GM13977 (cell line): ENCODE measurements at regions not wholly inside any gene's neighbourhood (a gene's known extent, or its start where the extent isn't known, plus 50 kb on each side); places are given as distances from the start of the nearest gene placed in this dataset.

ENCODE experiments used
- DNase-seq: peaks from one replicate; pipeline ENCODE4 v3.0.0; 2012; ENCODE audit warnings: low spot score
- in situ Hi-C: fragments of 300-500 bp; cut with MboI; formaldehyde crosslinking; loops from one replicate; pipeline ENCODE4 v1.12.0; 2022; ENCODE audit warnings: low sequenced_read_pairs, low pct_unique_long_range_greater_than_20kb, mixed read lengths, inconsistent platforms; ENCODE audit not compliant: unreplicated experiment
- TF ChIP-seq, protein P1 (sequence below): IDR thresholded peaks from 2 replicates; pipeline ENCODE4 v1.5.1; 2012; ENCODE audit warnings: mild to moderate bottlenecking, control low read depth; ENCODE audit not compliant: insufficient read depth; ENCODE audit errors: extremely low read depth, missing control alignments

DNA sequence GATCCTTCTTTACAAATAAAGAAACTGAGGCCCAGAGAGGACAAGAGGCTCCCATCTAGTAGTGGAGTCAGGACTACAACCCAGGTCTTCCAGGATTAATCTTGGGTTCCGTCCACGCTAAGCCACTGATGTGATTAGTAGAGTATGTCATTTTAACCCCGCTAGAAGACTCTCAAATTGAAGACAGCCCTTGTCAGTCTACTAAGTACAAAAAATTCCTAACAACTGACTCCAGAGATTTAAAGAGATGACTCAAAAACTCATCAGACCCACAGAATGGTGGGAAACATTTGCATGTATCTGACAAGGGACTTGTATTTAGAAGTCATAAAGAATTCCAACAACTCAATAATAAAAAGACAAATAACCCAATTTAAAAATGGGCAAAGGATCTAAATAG is 145.3 kb downstream of the CNTN3 start:
- TF ChIP-seq, protein P1, sequence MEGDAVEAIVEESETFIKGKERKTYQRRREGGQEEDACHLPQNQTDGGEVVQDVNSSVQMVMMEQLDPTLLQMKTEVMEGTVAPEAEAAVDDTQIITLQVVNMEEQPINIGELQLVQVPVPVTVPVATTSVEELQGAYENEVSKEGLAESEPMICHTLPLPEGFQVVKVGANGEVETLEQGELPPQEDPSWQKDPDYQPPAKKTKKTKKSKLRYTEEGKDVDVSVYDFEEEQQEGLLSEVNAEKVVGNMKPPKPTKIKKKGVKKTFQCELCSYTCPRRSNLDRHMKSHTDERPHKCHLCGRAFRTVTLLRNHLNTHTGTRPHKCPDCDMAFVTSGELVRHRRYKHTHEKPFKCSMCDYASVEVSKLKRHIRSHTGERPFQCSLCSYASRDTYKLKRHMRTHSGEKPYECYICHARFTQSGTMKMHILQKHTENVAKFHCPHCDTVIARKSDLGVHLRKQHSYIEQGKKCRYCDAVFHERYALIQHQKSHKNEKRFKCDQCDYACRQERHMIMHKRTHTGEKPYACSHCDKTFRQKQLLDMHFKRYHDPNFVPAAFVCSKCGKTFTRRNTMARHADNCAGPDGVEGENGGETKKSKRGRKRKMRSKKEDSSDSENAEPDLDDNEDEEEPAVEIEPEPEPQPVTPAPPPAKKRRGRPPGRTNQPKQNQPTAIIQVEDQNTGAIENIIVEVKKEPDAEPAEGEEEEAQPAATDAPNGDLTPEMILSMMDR: no peak
- in situ Hi-C loops: no loop called here
- DNase-seq: no peak

DNA sequence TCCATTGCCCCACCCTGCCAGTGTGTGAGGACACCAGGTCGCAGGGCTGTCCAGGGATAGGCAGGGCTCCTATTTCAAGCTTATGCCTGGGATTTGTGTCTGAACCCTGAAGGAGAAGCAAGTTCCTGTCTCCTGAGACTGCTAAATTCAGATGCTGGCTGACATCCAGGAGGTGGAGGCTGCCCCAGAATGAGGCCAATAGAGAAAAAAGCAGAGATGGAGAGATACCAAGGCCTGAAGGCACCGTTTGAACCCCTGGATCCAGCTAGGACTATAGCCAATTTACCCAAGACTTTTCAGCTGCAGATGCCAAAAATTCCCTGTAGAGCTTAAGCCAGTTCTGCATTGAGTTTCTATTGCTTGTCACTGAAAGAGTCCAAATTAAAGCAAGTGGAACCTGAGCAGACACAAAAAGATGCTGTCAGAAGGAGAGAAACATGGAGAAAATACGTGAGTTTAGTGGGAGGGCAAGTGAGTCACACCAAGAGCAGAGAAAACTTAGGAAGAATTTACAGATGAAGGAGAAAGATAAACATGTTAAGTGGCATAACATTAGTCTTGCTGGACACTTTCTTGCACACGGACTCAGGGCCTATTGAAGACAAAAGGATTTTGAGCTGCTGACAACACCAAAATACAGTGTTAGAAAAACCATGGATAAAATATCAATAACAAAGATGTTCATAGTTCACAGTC is 148.6 kb downstream of the CNTN3 start:
- TF ChIP-seq, protein P1: no peak
- in situ Hi-C loops: no loop called here
- no peak for DNase-seq

DNA sequence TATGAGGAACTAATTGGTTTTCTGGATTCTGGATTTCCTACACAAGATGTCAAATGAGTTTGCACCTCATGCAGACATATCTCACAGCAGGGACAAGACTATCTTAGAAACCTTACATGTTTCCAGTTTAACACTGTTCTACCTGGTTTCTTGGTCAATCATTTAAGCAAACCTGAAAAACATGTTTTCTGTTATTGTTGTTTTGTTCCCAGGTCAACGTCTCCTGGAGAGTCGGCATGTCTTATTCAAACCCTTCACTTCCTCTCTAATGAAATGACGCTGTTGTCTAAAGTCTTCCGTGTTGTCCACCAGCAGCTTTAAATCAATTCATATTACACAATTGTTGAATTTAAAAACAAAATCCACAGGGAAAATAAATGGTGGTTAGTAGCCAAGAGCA is 150.9 kb downstream of the CNTN3 start:
- in situ Hi-C loops: no loop called here
- no peak for DNase-seq
- TF ChIP-seq, protein P1: no peak

GRCh38 chr3:74456166-74456565 is 158.3 kb downstream of the CNTN3 start:
- no peak for DNase-seq
- TF ChIP-seq, protein P1: no peak

DNA sequence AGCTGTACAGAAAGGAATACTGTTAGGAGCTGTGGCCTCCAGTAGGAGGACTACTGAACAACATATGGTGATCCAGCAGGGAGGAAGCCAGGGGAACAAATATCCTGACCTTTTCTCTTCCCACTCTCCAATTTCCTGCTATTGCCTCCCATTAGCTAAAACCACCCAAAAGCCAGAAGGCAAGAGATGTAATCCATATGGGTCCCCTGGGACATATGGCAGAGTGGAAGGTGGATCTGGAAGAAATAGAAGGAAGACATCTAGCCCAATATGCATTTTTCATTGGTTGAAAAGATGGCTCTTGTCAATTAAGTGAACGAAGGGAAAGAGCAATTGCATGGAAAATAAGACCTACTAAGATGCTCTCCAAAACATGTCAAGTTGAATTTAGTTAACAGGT is 167.2 kb downstream of the CNTN3 start:
- TF ChIP-seq, protein P1: no peak
- DNase-seq: no peak
- in situ Hi-C loops: no loop called here

More at GRCh38 chr3:74456166-74456565, 158.3 kb downstream of the CNTN3 start:
- in situ Hi-C loops: no loop called here

GRCh38 chr3:74445541-74445940 is 168.9 kb downstream of the CNTN3 start:
- in situ Hi-C loops: no loop called here
- no peak for DNase-seq
- TF ChIP-seq, protein P1: no peak
